ENCODE measurements at regions not wholly inside any gene's neighbourhood (a gene's known extent, or its start where the extent isn't known, plus 50 kb on each side); places are given as distances from the start of the nearest gene placed in this dataset.

DNA sequence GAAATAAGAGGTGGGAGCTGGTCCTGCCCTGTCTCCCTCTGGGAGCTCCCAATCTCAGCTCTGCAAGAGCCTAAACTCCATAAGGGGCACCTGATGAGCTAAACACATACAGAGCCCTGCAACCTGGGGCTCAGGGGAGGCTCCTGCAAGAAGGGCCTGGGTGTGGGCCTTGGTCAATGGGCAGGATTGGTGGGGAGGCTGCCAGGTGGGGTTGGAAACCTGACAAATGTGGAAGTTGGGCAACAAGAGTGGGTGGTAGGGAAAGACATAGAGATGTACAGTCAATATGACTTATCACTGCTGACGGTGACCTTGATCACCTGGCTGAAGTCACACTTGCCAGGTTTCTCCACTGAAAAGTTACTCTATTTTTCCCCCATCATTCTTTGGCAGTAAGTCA is 209.9 kb downstream of the TTC32 start:
- TF ChIP-seq, protein P1, sequence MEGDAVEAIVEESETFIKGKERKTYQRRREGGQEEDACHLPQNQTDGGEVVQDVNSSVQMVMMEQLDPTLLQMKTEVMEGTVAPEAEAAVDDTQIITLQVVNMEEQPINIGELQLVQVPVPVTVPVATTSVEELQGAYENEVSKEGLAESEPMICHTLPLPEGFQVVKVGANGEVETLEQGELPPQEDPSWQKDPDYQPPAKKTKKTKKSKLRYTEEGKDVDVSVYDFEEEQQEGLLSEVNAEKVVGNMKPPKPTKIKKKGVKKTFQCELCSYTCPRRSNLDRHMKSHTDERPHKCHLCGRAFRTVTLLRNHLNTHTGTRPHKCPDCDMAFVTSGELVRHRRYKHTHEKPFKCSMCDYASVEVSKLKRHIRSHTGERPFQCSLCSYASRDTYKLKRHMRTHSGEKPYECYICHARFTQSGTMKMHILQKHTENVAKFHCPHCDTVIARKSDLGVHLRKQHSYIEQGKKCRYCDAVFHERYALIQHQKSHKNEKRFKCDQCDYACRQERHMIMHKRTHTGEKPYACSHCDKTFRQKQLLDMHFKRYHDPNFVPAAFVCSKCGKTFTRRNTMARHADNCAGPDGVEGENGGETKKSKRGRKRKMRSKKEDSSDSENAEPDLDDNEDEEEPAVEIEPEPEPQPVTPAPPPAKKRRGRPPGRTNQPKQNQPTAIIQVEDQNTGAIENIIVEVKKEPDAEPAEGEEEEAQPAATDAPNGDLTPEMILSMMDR (IDR thresholded peaks at IDR 0.05; ENCODE audit: low read length) = no peak
- no peak for TF ChIP-seq EZH2 (IDR thresholded peaks at IDR 0.05; ENCODE audit: borderline replicate concordance, low read length)

Measured in OCI-LY1 (cell line).